Smooth muscle cell (in vitro differentiated cells): ENCODE measurements at regions not wholly inside any gene's neighbourhood (a gene's known extent, or its start where the extent isn't known, plus 50 kb on each side); places are given as distances from the start of the nearest gene placed in this dataset.
A peak's percentile ranks its signal among the peaks of the same experiment; 100 is the strongest.

Experiments
- DNase-seq: peaks from one replicate; lab custom pipeline; 2025; ENCODE audit not compliant: unreplicated experiment; lab: John Stamatoyannopoulos, UW
- H2AFZ ChIP-seq: fragments of 200-600 bp; sonication (generic); 2 replicates; pipeline ENCODE4 v1.6.0; 2016; ENCODE audit warnings: antibody characterized with exemption, low read depth, mild to moderate bottlenecking
- H3F3A ChIP-seq: fragments of 200-600 bp; sonication (generic); 2 replicates; pipeline ENCODE4 v1.6.0; 2017; ENCODE audit warnings: antibody characterized with exemption, low read depth
- H3K27ac ChIP-seq: fragments of 200-600 bp; sonication (generic); 2 replicates; pipeline ENCODE4 v1.5.1; 2016; ENCODE audit warnings: low read depth, mild to moderate bottlenecking
- H3K27me3 ChIP-seq: fragments of 200-600 bp; sonication (generic); 2 replicates; pipeline ENCODE4 v1.6.1; 2016; ENCODE audit warnings: low read depth, mild to moderate bottlenecking
- H3K36me3 ChIP-seq: fragments of 200-600 bp; sonication (generic); 2 replicates; pipeline ENCODE4 v1.5.1; 2016; ENCODE audit warnings: low read depth
- H3K4me1 ChIP-seq: fragments of 200-600 bp; sonication (generic); 2 replicates; pipeline ENCODE4 v1.5.1; 2016; ENCODE audit warnings: low read depth
- H3K4me2 ChIP-seq: fragments of 200-600 bp; sonication (generic); 2 replicates; pipeline ENCODE4 v1.6.0; 2016; ENCODE audit warnings: mild to moderate bottlenecking
- H3K4me3 ChIP-seq: fragments of 200-600 bp; sonication (generic); 2 replicates; pipeline ENCODE4 v1.5.1; 2016; ENCODE audit warnings: mild to moderate bottlenecking
- H3K79me2 ChIP-seq: fragments of 200-600 bp; sonication (generic); 2 replicates; pipeline ENCODE4 v1.6.0; 2016; ENCODE audit warnings: low read depth, mild to moderate bottlenecking
- H3K9ac ChIP-seq: fragments of 200-600 bp; sonication (generic); 2 replicates; pipeline ENCODE4 v1.6.0; 2016; ENCODE audit warnings: low read depth
- H3K9me3 ChIP-seq: fragments of 200-600 bp; sonication (generic); replicated peaks from 2 replicates; pipeline ENCODE4 v1.5.1; 2016; ENCODE audit warnings: low read depth
- H4K20me1 ChIP-seq: fragments of 200-600 bp; sonication (generic); 2 replicates; pipeline ENCODE4 v1.6.0; 2016; ENCODE audit warnings: low read depth
- WGBS: methylation state at CpG from one replicate; pipeline ENCODE4 v1.1.7; 2016; ENCODE audit warnings: low lambda C conversion rate; 5-methylcytosine and 5-hydroxymethylcytosine counted together
- TF ChIP-seq, protein P1 (sequence below): fragments of 200-600 bp; sonication (generic); IDR thresholded peaks from 2 replicates; pipeline ENCODE4 v1.5.1; 2017; ENCODE audit warnings: borderline replicate concordance, mild to moderate bottlenecking, antibody characterized with exemption; ENCODE audit not compliant: insufficient read depth, poor library complexity, severe bottlenecking

DNA sequence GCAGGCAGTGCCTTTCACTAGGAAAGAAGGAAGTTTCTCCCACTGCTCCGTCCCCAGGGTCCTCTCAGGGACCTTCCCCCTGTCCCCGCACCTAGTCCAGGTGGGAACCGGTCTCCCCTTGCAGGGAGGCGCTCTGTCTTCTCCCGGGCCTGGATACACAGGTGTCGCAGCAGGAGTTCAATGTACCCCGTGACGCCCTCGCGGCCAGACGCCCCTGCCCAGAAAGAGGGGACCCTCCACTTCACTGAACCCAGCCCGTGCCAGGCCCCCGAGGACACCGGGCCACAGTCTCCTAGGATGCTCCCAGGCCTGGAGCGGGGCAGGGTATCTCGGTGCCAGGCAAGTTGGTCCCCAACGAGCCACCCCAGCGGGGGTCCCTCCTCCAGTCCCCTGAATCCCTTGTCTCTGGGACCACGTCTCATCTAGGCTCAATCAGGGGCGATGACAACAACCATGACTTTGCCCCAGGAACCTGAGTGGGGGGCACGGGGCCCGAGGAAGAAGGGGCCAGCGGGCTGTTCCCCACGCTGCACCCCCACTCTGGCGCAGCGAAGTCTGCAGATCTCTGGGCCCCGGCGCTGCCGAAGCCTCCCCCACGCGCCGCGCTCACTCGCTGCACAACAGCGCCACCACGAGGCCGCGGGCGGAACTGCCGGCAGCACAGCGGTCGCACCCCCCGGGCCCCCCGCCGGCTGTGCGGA is 103.0 kb downstream of the EDN3 start:
- DNase-seq, result peak; percentile 26
- peak overlapping the region; percentile 84 for H3K4me2 ChIP-seq

DNA sequence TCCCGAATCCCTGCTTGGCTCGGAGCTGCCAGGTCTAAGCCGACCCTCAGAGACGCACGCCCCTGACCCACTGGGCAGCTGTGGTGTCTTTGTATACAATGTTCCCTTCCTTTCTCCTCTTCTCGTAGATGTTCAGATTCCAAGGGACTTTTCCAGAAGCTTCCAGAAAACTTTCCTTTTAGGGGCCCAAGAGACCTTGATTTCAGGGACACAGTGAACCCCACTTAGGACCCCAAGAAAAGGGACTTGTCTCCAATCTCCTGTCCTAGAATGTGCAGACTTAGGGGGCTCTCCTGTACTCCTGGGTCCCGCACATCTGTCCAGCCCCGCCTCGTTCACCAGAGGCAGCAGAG is 103.5 kb downstream of the EDN3 start:
- WGBS, result 41% methylated on average over 9 of the region's 9 CpGs
- no peak for DNase-seq
- Histone ChIP-seq H3F3A (no peaks in the 10 kb centered on the region), H4K20me1 (no peaks in the 10 kb centered on the region), H3K4me2 (peak overlapping the region; percentile 84), H3K27ac (no peak overlapping the region), H3K4me3 (peak overlapping the region; percentile 42), H3K27me3 (peaks cover 94% of the 10 kb centered on the region), H3K79me2 (no peaks in the 10 kb centered on the region), H3K9me3 (no peaks in the 10 kb centered on the region), H3K9ac (no peak overlapping the region), H2AFZ (no peak overlapping the region), H3K4me1 (peaks cover 16% of the 10 kb centered on the region), H3K36me3 (no peaks in the 10 kb centered on the region)
- TF ChIP-seq, protein P1, sequence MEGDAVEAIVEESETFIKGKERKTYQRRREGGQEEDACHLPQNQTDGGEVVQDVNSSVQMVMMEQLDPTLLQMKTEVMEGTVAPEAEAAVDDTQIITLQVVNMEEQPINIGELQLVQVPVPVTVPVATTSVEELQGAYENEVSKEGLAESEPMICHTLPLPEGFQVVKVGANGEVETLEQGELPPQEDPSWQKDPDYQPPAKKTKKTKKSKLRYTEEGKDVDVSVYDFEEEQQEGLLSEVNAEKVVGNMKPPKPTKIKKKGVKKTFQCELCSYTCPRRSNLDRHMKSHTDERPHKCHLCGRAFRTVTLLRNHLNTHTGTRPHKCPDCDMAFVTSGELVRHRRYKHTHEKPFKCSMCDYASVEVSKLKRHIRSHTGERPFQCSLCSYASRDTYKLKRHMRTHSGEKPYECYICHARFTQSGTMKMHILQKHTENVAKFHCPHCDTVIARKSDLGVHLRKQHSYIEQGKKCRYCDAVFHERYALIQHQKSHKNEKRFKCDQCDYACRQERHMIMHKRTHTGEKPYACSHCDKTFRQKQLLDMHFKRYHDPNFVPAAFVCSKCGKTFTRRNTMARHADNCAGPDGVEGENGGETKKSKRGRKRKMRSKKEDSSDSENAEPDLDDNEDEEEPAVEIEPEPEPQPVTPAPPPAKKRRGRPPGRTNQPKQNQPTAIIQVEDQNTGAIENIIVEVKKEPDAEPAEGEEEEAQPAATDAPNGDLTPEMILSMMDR, result no peak

More for the DNA sequence above, 103.0 kb downstream of the EDN3 start:
- TF ChIP-seq, protein P1, result peak; percentile 100
- Histone ChIP-seq H3K9me3 (no peaks in the 10 kb centered on the region), H3K79me2 (no peaks in the 10 kb centered on the region), H3K36me3 (no peaks in the 10 kb centered on the region), H3K27ac (no peak overlapping the region), H4K20me1 (no peaks in the 10 kb centered on the region), H3F3A (no peaks in the 10 kb centered on the region), H3K27me3 (peaks cover 96% of the 10 kb centered on the region), H3K9ac (no peak overlapping the region), H2AFZ (no peak overlapping the region), H3K4me3 (peak overlapping the region; percentile 42), H3K4me1 (peaks cover 16% of the 10 kb centered on the region)
- WGBS, result 8% methylated on average over 41 of the region's 46 CpGs

DNA sequence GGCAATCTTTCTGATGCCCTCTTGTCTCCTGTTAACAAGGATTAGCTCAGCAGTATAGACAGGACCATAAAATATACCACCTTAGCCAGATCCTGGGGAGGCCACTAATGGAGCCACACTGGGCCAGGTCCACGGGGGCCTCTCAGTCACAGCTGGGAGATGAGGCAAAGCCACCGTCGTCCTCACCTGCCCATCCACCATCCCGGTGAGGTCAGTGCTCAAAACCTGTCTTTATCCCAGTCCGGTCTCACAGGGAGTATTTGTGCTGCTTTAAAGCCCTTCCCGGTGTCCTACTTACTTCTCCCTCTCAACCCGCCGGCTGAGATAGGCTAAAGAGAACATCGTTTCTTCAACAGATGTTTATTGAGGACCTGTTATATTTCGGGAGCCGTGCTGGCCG is 104.3 kb downstream of the EDN3 start:
- Histone ChIP-seq H4K20me1 (no peaks in the 10 kb centered on the region), H3K9ac (no peak overlapping the region), H3K4me3 (no peak overlapping the region), H3K27ac (no peak overlapping the region), H3K4me2 (no peak overlapping the region), H3F3A (no peaks in the 10 kb centered on the region), H3K27me3 (peaks cover 88% of the 10 kb centered on the region), H2AFZ (no peak overlapping the region), H3K9me3 (no peaks in the 10 kb centered on the region), H3K36me3 (no peaks in the 10 kb centered on the region), H3K4me1 (peaks cover 16% of the 10 kb centered on the region), H3K79me2 (no peaks in the 10 kb centered on the region)
- 80% methylated on average over 12 of the region's 12 CpGs for WGBS
- TF ChIP-seq, protein P1, result no peak
- DNase-seq, result no peak
